PFSK-1 (cell line): ENCODE measurements at regions not wholly inside any gene's neighbourhood (a gene's known extent, or its start where the extent isn't known, plus 50 kb on each side); places are given as distances from the start of the nearest gene placed in this dataset.

Experiments used
- POLR2AphosphoS5 ChIP-seq: IDR thresholded peaks from 2 replicates; pipeline ENCODE4 v1.6.1; 2012; ENCODE audit warnings: low read depth, mild to moderate bottlenecking, control low read depth, low read length, moderate library complexity
- SIN3A ChIP-seq: IDR thresholded peaks from 2 replicates; pipeline ENCODE4 v1.6.1; 2012; ENCODE audit warnings: mild to moderate bottlenecking, low read length, moderate library complexity, borderline replicate concordance; ENCODE audit not compliant: insufficient read depth
- TAF1 ChIP-seq: IDR thresholded peaks from 2 replicates; pipeline ENCODE4 v1.6.1; 2012; ENCODE audit warnings: low read length, control low read depth, borderline replicate concordance; ENCODE audit not compliant: insufficient read depth
- TF ChIP-seq, protein P1 (sequence below), 2 experiments: IDR thresholded peaks; 2 replicates each; pipeline versions ENCODE4 v1.6.1 to v1.8.0; 2011 to 2012; ENCODE audit warnings: low read depth in 2 of 2, low read length in 2 of 2, control low read depth in 1 of 2, inconsistent platforms in 1 of 2, mild to moderate bottlenecking in 1 of 2, moderate library complexity in 1 of 2; ENCODE audit not compliant: insufficient read depth in 1 of 2

GRCh38 chr14:98182393-98183055, 1089.5 kb downstream of the BCL11B start:
- TF ChIP-seq SIN3A (no peak), POLR2AphosphoS5 (no peak), TAF1 (no peak)
- TF ChIP-seq, protein P1, sequence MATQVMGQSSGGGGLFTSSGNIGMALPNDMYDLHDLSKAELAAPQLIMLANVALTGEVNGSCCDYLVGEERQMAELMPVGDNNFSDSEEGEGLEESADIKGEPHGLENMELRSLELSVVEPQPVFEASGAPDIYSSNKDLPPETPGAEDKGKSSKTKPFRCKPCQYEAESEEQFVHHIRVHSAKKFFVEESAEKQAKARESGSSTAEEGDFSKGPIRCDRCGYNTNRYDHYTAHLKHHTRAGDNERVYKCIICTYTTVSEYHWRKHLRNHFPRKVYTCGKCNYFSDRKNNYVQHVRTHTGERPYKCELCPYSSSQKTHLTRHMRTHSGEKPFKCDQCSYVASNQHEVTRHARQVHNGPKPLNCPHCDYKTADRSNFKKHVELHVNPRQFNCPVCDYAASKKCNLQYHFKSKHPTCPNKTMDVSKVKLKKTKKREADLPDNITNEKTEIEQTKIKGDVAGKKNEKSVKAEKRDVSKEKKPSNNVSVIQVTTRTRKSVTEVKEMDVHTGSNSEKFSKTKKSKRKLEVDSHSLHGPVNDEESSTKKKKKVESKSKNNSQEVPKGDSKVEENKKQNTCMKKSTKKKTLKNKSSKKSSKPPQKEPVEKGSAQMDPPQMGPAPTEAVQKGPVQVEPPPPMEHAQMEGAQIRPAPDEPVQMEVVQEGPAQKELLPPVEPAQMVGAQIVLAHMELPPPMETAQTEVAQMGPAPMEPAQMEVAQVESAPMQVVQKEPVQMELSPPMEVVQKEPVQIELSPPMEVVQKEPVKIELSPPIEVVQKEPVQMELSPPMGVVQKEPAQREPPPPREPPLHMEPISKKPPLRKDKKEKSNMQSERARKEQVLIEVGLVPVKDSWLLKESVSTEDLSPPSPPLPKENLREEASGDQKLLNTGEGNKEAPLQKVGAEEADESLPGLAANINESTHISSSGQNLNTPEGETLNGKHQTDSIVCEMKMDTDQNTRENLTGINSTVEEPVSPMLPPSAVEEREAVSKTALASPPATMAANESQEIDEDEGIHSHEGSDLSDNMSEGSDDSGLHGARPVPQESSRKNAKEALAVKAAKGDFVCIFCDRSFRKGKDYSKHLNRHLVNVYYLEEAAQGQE (IDR thresholded peaks at IDR 0.05; ENCODE audit: insufficient read depth in 1 of 2, low read depth in 2 of 2, low read length in 2 of 2) = no peak
